PC-3 (cell line): ENCODE measurements at regions not wholly inside any gene's neighbourhood (a gene's known extent, or its start where the extent isn't known, plus 50 kb on each side); places are given as distances from the start of the nearest gene placed in this dataset.

ENCODE experiments used
- CTCF ChIP-seq: fragments of 300-600 bp; sonication (generic); conservative IDR thresholded peaks from 2 replicates; pipeline ENCODE4 v1.5.1; 2017; ENCODE audit warnings: antibody characterized with exemption, low read depth, mild to moderate bottlenecking, low read length
- EZH2 ChIP-seq: fragments of 300-600 bp; sonication (generic); IDR thresholded peaks from one replicate; pipeline ENCODE4 v1.6.1; 2017; ENCODE audit warnings: antibody characterized with exemption, mild to moderate bottlenecking, low read length; ENCODE audit not compliant: unreplicated experiment

DNA sequence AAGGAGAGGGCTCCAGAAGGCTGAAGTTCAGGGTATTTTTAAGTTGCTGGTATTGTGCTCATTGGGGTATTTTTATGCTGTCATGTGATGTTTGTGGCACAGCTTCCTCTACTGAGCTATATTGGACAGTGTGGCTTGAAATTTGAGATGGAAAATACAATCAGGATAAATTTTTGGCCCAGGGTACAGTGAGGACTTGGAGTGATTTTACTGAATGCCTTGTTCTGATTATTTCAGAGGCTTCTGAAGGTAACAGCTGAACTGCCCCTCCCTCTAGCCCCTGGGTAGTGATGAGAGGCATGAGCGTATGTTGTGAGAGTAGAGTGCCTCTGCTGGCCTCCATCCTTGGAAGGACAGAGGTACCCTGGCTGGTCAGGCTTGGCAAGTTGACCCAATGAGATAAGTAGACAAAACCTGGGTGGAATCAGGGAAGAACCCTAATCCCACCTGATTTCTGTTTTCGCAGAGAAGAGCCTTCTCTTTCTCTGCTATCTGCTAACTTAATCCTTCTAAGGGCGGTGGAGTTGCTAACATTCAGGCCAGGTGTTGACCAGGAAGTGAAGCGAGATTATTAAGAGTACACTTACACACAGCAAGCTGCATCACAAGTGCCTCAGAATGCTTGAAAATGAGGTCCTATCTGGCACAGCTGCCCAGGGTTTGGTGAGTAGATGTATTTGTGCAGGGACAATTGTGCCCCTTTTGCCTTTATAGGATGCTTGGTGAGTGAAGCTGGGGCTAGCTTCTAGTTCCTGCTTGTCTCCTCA is 98.1 kb upstream of the CLSTN2 start:
- TF ChIP-seq CTCF (no peak), EZH2 (no peak)
